ENCODE measurements at regions not wholly inside any gene's neighbourhood (a gene's known extent, or its start where the extent isn't known, plus 50 kb on each side); places are given as distances from the start of the nearest gene placed in this dataset.

- DNase-seq (ENCODE audit: low read depth, low spot score) (no peak), ATAC-seq (no peak)
- H3K4me1 ChIP-seq (ENCODE audit: control insufficient read depth, insufficient read depth, low read length), result no peaks in the 10 kb centered on the region
- no peak overlapping the region for H3K4me3 ChIP-seq (ENCODE audit: low read depth in 2 of 2, low read length in 2 of 2)
- H3K9me3 ChIP-seq (ENCODE audit: control insufficient read depth, insufficient read depth, low read depth, low read length), result no peaks in the 10 kb centered on the region; the same call in 1 of the 2 replicates
- no peaks in the 10 kb centered on the region for H3K27me3 ChIP-seq (ENCODE audit: control insufficient read depth, insufficient read depth, low read length)
- H3K36me3 ChIP-seq (ENCODE audit: control insufficient read depth, insufficient read depth, low read length), result no peaks in the 10 kb centered on the region
- intact Hi-C loops (cut with micrococcal nuclease; ENCODE audit: unreplicated experiment), result no loop called here
- no peak overlapping the region for H3K27ac ChIP-seq (ENCODE audit: low read length)
- CTCF ChIA-PET, result no interaction called here
- TF ChIP-seq TCF7L2 (IDR thresholded peaks at IDR 0.05; ENCODE audit: low read depth, low read length), result no peak
- TF ChIP-seq POLR2AphosphoS5 (IDR thresholded peaks at IDR 0.05; ENCODE audit: low read depth, low read length), result no peak
- TF ChIP-seq, protein P1, sequence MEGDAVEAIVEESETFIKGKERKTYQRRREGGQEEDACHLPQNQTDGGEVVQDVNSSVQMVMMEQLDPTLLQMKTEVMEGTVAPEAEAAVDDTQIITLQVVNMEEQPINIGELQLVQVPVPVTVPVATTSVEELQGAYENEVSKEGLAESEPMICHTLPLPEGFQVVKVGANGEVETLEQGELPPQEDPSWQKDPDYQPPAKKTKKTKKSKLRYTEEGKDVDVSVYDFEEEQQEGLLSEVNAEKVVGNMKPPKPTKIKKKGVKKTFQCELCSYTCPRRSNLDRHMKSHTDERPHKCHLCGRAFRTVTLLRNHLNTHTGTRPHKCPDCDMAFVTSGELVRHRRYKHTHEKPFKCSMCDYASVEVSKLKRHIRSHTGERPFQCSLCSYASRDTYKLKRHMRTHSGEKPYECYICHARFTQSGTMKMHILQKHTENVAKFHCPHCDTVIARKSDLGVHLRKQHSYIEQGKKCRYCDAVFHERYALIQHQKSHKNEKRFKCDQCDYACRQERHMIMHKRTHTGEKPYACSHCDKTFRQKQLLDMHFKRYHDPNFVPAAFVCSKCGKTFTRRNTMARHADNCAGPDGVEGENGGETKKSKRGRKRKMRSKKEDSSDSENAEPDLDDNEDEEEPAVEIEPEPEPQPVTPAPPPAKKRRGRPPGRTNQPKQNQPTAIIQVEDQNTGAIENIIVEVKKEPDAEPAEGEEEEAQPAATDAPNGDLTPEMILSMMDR (IDR thresholded peaks at IDR 0.05), result no peak
- no peak for TF ChIP-seq REST (IDR thresholded peaks at IDR 0.05; ENCODE audit: insufficient read depth in 1 of 2, low read depth in 2 of 2, low read length in 1 of 2)
- no peak for TF ChIP-seq SIN3A (IDR thresholded peaks at IDR 0.05; ENCODE audit: borderline replicate concordance, insufficient read depth, low read depth, low read length)
- no TSS peak for BruUV-seq (replicated peaks)
- POLR2A ChIA-PET, result no interaction called here
- in situ Hi-C loops (cut with HindIII; ENCODE audit: low pct_unique_long_range_greater_than_20kb, low sequenced_read_pairs), result no loop called here
These were observed 1763.0 kb upstream of the C9orf72 start for GRCh38 chr9:29336281-29336680.

- POLR2A ChIA-PET, result no interaction called here
- DNase-seq (ENCODE audit: low read depth, low spot score) (no peak), ATAC-seq (no peak)
- CTCF ChIA-PET, result no interaction called here
- Histone ChIP-seq H3K36me3 (ENCODE audit: control insufficient read depth, insufficient read depth, low read length) (no peaks in the 10 kb centered on the region; the same call in 1 of the 2 replicates), H3K9me3 (ENCODE audit: control insufficient read depth, insufficient read depth, low read depth, low read length) (peaks cover 3% of the 10 kb centered on the region; the same call in 1 of the 2 replicates), H3K4me3 (ENCODE audit: low read depth in 2 of 2, low read length in 2 of 2) (no peak overlapping the region), H3K4me1 (ENCODE audit: control insufficient read depth, insufficient read depth, low read length) (no peaks in the 10 kb centered on the region), H3K27me3 (ENCODE audit: control insufficient read depth, insufficient read depth, low read length) (no peaks in the 10 kb centered on the region), H3K27ac (ENCODE audit: low read length) (no peak overlapping the region)
- BruUV-seq (replicated peaks), result no TSS peak
- in situ Hi-C loops (cut with HindIII; ENCODE audit: low pct_unique_long_range_greater_than_20kb, low sequenced_read_pairs), result no loop called here
- intact Hi-C loops (cut with micrococcal nuclease; ENCODE audit: unreplicated experiment), result no loop called here
- TF ChIP-seq REST (IDR thresholded peaks at IDR 0.05; ENCODE audit: insufficient read depth in 1 of 2, low read depth in 2 of 2, low read length in 1 of 2) (no peak), POLR2AphosphoS5 (IDR thresholded peaks at IDR 0.05; ENCODE audit: low read depth, low read length) (no peak)
These were observed 1766.1 kb upstream of the C9orf72 start for GRCh38 chr9:29339387-29339786.
